ENCODE measurements at regions not wholly inside any gene's neighbourhood (a gene's known extent, or its start where the extent isn't known, plus 50 kb on each side); places are given as distances from the start of the nearest gene placed in this dataset.

- Mint-ChIP-seq H3K27me3 (peaks cover 18% of the 10 kb centered on the region), H3K9me3 (peaks cover 4% of the 10 kb centered on the region), H3K4me3 (no peak overlapping the region), H3K4me1 (ENCODE audit: unreplicated experiment) (peaks cover 13% of the 10 kb centered on the region), H3K27ac (no peak overlapping the region), H3K36me3 (no peaks in the 10 kb centered on the region)
- DNase-seq (ENCODE audit: extremely low spot score, unreplicated experiment), result no peak
- TF ChIP-seq CTCF (conservative IDR thresholded peaks at IDR 0.05), result no peak
Measured at GRCh38 chr12:92628476-92628875, 74.3 kb upstream of the PLEKHG7 start.

GRCh38 chr12:92627511-92627910, 75.3 kb upstream of the PLEKHG7 start:
- DNase-seq (ENCODE audit: extremely low spot score, unreplicated experiment), result no peak
- no peak for TF ChIP-seq CTCF (conservative IDR thresholded peaks at IDR 0.05)
- peaks cover 4% of the 10 kb centered on the region for H3K9me3 Mint-ChIP-seq
- H3K27ac Mint-ChIP-seq, result no peak overlapping the region
- H3K36me3 Mint-ChIP-seq, result no peaks in the 10 kb centered on the region
- H3K27me3 Mint-ChIP-seq, result peaks cover 10% of the 10 kb centered on the region
- H3K4me1 Mint-ChIP-seq (ENCODE audit: unreplicated experiment), result peaks cover 13% of the 10 kb centered on the region
- H3K4me3 Mint-ChIP-seq, result no peak overlapping the region

GRCh38 chr12:92625639-92626310, 77.0 kb upstream of the PLEKHG7 start:
- Mint-ChIP-seq H3K36me3 (no peaks in the 10 kb centered on the region), H3K4me1 (ENCODE audit: unreplicated experiment) (peaks cover 13% of the 10 kb centered on the region), H3K27ac (no peak overlapping the region), H3K4me3 (no peak overlapping the region), H3K9me3 (peaks cover 12% of the 10 kb centered on the region), H3K27me3 (peaks cover 3% of the 10 kb centered on the region)
- no peak for DNase-seq (ENCODE audit: extremely low spot score, unreplicated experiment)
- TF ChIP-seq CTCF (conservative IDR thresholded peaks at IDR 0.05), result no peak

- no peak for TF ChIP-seq CTCF (conservative IDR thresholded peaks at IDR 0.05)
- Mint-ChIP-seq H3K9me3 (peaks cover 8% of the 10 kb centered on the region), H3K4me1 (ENCODE audit: unreplicated experiment) (peaks cover 2% of the 10 kb centered on the region), H3K4me3 (no peak overlapping the region), H3K27ac (no peak overlapping the region), H3K36me3 (no peaks in the 10 kb centered on the region), H3K27me3 (no peaks in the 10 kb centered on the region)
- DNase-seq (ENCODE audit: extremely low spot score, unreplicated experiment), result no peak
Measured at GRCh38 chr12:92624236-92624635, 78.6 kb upstream of the PLEKHG7 start.

GRCh38 chr12:92623386-92623785, 79.4 kb upstream of the PLEKHG7 start:
- no peaks in the 10 kb centered on the region for H3K36me3 Mint-ChIP-seq
- no peaks in the 10 kb centered on the region for H3K4me1 Mint-ChIP-seq (ENCODE audit: unreplicated experiment)
- no peak overlapping the region for H3K4me3 Mint-ChIP-seq
- no peak for DNase-seq (ENCODE audit: extremely low spot score, unreplicated experiment)
- no peak overlapping the region for H3K27ac Mint-ChIP-seq
- TF ChIP-seq CTCF (conservative IDR thresholded peaks at IDR 0.05), result no peak
- no peaks in the 10 kb centered on the region for H3K27me3 Mint-ChIP-seq
- H3K9me3 Mint-ChIP-seq, result peaks cover 8% of the 10 kb centered on the region

All from type B pancreatic cell (in vitro differentiated cells).